ENCODE measurements at regions not wholly inside any gene's neighbourhood (a gene's known extent, or its start where the extent isn't known, plus 50 kb on each side); places are given as distances from the start of the nearest gene placed in this dataset.

DNA sequence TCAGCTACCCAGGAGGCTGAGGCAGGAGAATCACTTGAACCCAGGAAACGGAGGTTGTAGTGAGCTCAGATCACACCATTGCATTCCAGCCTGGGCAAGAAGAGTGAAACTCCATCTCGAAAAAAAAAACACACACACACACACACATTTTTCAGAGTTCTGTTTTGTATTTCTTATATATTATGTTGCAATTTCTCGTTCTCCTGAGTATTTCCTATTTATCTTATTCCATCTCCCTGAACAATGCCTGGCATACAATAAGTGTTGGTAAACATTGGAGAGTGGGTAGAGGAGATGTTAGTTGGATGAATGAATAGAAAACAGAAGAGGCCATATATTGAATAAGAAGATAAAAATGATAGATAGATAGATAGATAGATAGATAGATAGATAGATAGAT lies 167.8 kb upstream of the CDH5 start:
- Histone ChIP-seq H3K36me3 (no peaks in the 10 kb centered on the region), H3K27ac (no peak overlapping the region), H3K27me3 (no peaks in the 10 kb centered on the region), H3K9me3 (no peaks in the 10 kb centered on the region), H3K4me3 (no peak overlapping the region), H3K4me1 (no peaks in the 10 kb centered on the region)
- WGBS = 83% methylated on average over 3 of the region's 3 CpGs
- TF ChIP-seq, protein P1, sequence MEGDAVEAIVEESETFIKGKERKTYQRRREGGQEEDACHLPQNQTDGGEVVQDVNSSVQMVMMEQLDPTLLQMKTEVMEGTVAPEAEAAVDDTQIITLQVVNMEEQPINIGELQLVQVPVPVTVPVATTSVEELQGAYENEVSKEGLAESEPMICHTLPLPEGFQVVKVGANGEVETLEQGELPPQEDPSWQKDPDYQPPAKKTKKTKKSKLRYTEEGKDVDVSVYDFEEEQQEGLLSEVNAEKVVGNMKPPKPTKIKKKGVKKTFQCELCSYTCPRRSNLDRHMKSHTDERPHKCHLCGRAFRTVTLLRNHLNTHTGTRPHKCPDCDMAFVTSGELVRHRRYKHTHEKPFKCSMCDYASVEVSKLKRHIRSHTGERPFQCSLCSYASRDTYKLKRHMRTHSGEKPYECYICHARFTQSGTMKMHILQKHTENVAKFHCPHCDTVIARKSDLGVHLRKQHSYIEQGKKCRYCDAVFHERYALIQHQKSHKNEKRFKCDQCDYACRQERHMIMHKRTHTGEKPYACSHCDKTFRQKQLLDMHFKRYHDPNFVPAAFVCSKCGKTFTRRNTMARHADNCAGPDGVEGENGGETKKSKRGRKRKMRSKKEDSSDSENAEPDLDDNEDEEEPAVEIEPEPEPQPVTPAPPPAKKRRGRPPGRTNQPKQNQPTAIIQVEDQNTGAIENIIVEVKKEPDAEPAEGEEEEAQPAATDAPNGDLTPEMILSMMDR (IDR thresholded peaks at IDR 0.05) = no peak
- TF ChIP-seq EP300 (IDR thresholded peaks at IDR 0.05) = no peak
- TF ChIP-seq POLR2AphosphoS5 (IDR thresholded peaks at IDR 0.05) = no peak
- no peak for TF ChIP-seq POLR2A (IDR thresholded peaks at IDR 0.05)
- no peak for DNase-seq (ENCODE audit: low spot score in 2 of 2)

DNA sequence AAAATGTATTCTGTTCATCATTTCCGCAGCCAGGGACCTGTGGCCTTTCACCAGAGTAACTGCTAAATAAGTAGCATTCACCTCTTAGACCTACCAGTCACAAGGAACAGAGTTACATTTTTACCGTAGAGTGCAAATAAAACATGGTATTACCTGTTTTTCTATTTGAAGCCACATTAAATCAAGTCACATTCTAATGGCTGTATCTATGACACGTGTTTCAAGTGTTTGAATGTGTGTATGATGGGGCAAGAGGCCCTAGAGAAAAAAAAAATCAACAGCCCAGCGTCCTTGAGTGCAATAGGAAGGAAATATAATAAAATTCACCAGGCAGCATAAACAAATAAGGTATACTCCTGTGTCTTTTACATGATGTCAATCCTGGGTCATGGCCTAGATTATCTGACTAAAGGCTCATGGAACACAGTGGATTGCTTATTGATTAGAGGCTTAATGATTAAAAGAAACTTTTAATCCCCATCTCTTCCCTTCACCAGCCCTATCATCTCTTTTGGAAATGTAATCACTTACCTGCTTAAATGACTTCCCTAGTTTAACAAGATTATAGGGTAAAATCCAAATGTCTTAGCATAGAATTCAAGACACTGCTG lies 168.7 kb upstream of the CDH5 start:
- no peak for DNase-seq (ENCODE audit: low spot score in 2 of 2)
- no peak overlapping the region for H3K27ac ChIP-seq
- H3K27me3 ChIP-seq = no peaks in the 10 kb centered on the region
- no peak for TF ChIP-seq POLR2A (IDR thresholded peaks at IDR 0.05)
- TF ChIP-seq, protein P1 (IDR thresholded peaks at IDR 0.05) = no peak
- no peak for TF ChIP-seq POLR2AphosphoS5 (IDR thresholded peaks at IDR 0.05)
- no peak for TF ChIP-seq EP300 (IDR thresholded peaks at IDR 0.05)
- no peaks in the 10 kb centered on the region for H3K36me3 ChIP-seq
- no peak overlapping the region for H3K4me3 ChIP-seq
- H3K4me1 ChIP-seq = no peaks in the 10 kb centered on the region
- 89% methylated on average over 4 of the region's 4 CpGs for WGBS
- H3K9me3 ChIP-seq = no peaks in the 10 kb centered on the region

DNA sequence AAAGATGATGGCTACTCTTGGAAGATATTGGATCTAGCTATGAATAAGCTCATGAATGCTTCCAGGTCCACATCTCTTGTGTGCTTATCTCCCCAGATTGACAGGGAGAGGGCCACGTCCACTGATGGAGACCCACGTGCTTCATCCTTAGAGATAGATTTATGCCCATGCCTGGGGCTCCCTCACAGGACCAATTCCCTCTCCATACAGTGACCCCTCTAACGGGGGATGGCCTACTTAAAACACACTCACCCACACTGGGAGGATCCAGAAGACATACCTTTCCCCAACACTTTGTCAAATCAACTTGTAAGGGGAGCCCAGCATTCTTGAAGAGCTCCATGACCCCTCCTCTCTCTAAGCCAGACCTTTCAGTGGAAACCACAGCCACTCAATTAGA lies 169.7 kb upstream of the CDH5 start:
- no peaks in the 10 kb centered on the region for H3K4me1 ChIP-seq
- no peak overlapping the region for H3K27ac ChIP-seq
- TF ChIP-seq EP300 (IDR thresholded peaks at IDR 0.05) (no peak), POLR2A (IDR thresholded peaks at IDR 0.05) (no peak), POLR2AphosphoS5 (IDR thresholded peaks at IDR 0.05) (no peak)
- TF ChIP-seq, protein P1 (IDR thresholded peaks at IDR 0.05) = no peak
- no peaks in the 10 kb centered on the region for H3K36me3 ChIP-seq
- no peak overlapping the region for H3K4me3 ChIP-seq
- no peaks in the 10 kb centered on the region for H3K27me3 ChIP-seq
- 86% methylated on average over 3 of the region's 3 CpGs for WGBS
- peak in 1 of 2 donors; percentile 9 for DNase-seq (ENCODE audit: low spot score in 2 of 2)
- no peaks in the 10 kb centered on the region for H3K9me3 ChIP-seq

DNA sequence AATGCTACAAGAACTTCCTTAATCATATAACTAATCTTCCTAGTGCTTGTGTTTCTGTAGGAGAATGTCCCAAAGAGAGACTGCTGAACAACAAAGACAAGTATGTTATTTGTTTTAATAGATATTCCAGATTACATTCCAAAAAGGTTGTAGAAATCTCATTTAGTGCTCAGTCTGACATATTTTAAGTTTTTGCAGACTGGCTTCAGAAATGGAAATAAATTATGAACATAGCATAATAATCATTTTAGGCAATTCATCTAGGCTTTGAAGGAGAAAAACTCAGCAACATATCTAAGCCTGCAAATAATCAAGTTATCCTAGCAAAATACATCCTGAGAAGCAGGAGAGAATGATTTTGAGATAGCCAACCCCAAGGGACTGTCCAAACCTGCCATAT lies 171.6 kb upstream of the CDH5 start:
- Histone ChIP-seq H3K4me1 (no peaks in the 10 kb centered on the region), H3K27ac (no peak overlapping the region), H3K36me3 (no peaks in the 10 kb centered on the region), H3K9me3 (no peaks in the 10 kb centered on the region), H3K27me3 (no peaks in the 10 kb centered on the region), H3K4me3 (no peak overlapping the region)
- TF ChIP-seq POLR2A (IDR thresholded peaks at IDR 0.05) (no peak), POLR2AphosphoS5 (IDR thresholded peaks at IDR 0.05) (no peak), EP300 (IDR thresholded peaks at IDR 0.05) (no peak)
- TF ChIP-seq, protein P1 (IDR thresholded peaks at IDR 0.05) = no peak
- no peak for DNase-seq (ENCODE audit: low spot score in 2 of 2)

DNA sequence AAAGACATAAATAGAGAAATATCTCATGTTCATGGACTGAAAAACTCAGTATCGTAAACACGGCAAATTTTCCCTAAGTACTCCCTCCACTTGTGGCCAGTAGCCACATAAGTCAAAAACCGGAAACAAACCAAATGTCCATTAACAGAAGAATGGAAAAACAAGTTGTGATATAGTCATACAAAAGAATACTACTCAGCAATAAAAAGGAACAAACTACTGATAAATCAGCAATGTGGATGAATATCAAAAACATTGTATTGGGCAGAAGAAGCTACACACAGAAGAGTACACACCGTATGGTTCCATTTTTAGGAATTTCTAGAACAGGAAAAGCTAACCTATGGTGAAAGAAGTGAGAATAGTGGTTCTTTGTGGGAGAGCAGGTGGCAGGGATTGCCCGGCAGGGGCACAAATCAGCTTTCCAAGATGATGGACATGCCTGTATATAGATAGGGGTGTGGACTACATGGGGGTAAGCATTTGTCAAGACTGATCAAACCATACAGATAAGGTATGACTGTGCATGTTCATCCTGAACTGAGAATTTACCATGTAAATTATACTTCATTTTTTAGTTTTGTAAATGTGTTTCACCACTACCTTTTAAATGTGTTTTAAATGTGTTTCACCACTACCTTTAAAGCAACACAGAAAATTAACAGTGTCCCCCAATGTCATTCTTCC lies 172.8 kb upstream of the CDH5 start:
- H3K9me3 ChIP-seq = no peaks in the 10 kb centered on the region
- no peak overlapping the region for H3K27ac ChIP-seq
- no peaks in the 10 kb centered on the region for H3K36me3 ChIP-seq
- WGBS = 83% methylated on average over 5 of the region's 5 CpGs
- no peak overlapping the region for H3K4me3 ChIP-seq
- no peak for DNase-seq (ENCODE audit: low spot score in 2 of 2)
- H3K4me1 ChIP-seq = peaks cover 6% of the 10 kb centered on the region
- no peaks in the 10 kb centered on the region for H3K27me3 ChIP-seq
- TF ChIP-seq, protein P1 (IDR thresholded peaks at IDR 0.05) = no peak
- TF ChIP-seq POLR2AphosphoS5 (IDR thresholded peaks at IDR 0.05) (no peak), POLR2A (IDR thresholded peaks at IDR 0.05) (no peak), EP300 (IDR thresholded peaks at IDR 0.05) (no peak)

Data from suprapubic skin (tissue), 4 donors.